Endothelial cell of umbilical vein (primary cell): ENCODE measurements at regions not wholly inside any gene's neighbourhood (a gene's known extent, or its start where the extent isn't known, plus 50 kb on each side); places are given as distances from the start of the nearest gene placed in this dataset.

Experiments
- BruUV-seq: library from RNA; stranded (reverse); fragments of 400-500 nt; replicated peaks from 2 replicates; lab custom pipeline; 2021; lab: Mats Ljungman, UMichigan
- CTCF ChIA-PET: fragments of 300-600, 350-600 bp; sonication (Branson Sonifier 250); formaldehyde crosslinking; loops from one replicate; lab custom pipeline; 2021; ENCODE audit warnings: antibody characterized with exemption, inconsistent platforms; lab: Charles Lee
- POLR2A ChIA-PET: fragments of 300-600, 350-600 bp; sonication (Branson Sonifier 250); formaldehyde crosslinking; loops from one replicate; lab custom pipeline; 2021; ENCODE audit warnings: antibody characterized with exemption, inconsistent platforms; lab: Charles Lee
- DNase-seq: peaks from one replicate; pipeline ENCODE4 v3.0.0-alpha.2; 2011; ENCODE audit warnings: low read depth, low spot score
- FAIRE-seq: peaks from 2 replicates; lab custom pipeline; 2011; peaks lifted over from hg19 to GRCh38; lab: Jason Lieb, UNC
- H2AFZ ChIP-seq: 2 replicates; pipeline ENCODE4 v1.6.0; 2012; ENCODE audit warnings: low read depth, low read length, control low read depth, inconsistent platforms
- H3K27ac ChIP-seq: 2 replicates; pipeline ENCODE4 v1.5.1; 2011; ENCODE audit warnings: low read depth, mild to moderate bottlenecking, control low read depth, low read length, moderate library complexity; ENCODE audit not compliant: insufficient read depth
- H3K27me3 ChIP-seq, 2 experiments: 2 replicates each; pipeline versions ENCODE4 v1.6.0 to v1.6.1; 2011; ENCODE audit warnings: low read length in 2 of 2, mixed read lengths in 1 of 2; ENCODE audit not compliant: control insufficient read depth in 2 of 2, insufficient read depth in 2 of 2
- H3K36me3 ChIP-seq, 2 experiments: 2 replicates in 1 of 2; 3 replicates in 1 of 2; pipeline ENCODE4 v1.5.1; 2011; ENCODE audit warnings: low read length in 2 of 2, mild to moderate bottlenecking in 1 of 2, moderate library complexity in 1 of 2; ENCODE audit not compliant: control insufficient read depth in 2 of 2, insufficient read depth in 2 of 2; ENCODE audit errors: extremely low read depth in 1 of 2
- H3K4me1 ChIP-seq: 3 replicates; pipeline ENCODE4 v1.5.1; 2011; ENCODE audit warnings: mild to moderate bottlenecking, low read length; ENCODE audit not compliant: control insufficient read depth, insufficient read depth; ENCODE audit errors: extremely low read depth
- H3K4me2 ChIP-seq: 2 replicates; pipeline ENCODE4 v1.6.1; 2011; ENCODE audit warnings: low read length, control low read depth, mixed read lengths; ENCODE audit not compliant: insufficient read depth
- H3K4me3 ChIP-seq, 3 experiments: fragments of 200-600 bp in 1 of 3; sonication (generic), shearing (Covaris generic) in 1 of 3; replicated peaks in 1 of 3; 2 replicates each; pipeline ENCODE4 v1.5.1; 2011 to 2016; ENCODE audit warnings: control low read depth in 3 of 3, low read length in 3 of 3, mild to moderate bottlenecking in 2 of 3, inconsistent platforms in 1 of 3, low read depth in 1 of 3, moderate library complexity in 1 of 3; ENCODE audit not compliant: insufficient read depth in 1 of 3
- H3K79me2 ChIP-seq: 2 replicates; pipeline ENCODE4 v1.6.0; 2012; ENCODE audit warnings: low read length, inconsistent platforms; ENCODE audit not compliant: control insufficient read depth, insufficient read depth
- H3K9ac ChIP-seq: replicated peaks from 2 replicates; pipeline ENCODE3; 2011; ENCODE audit warnings: low read length, control low read depth; ENCODE audit not compliant: insufficient read depth; ENCODE audit errors: extremely low read depth
- H3K9me1 ChIP-seq: replicated peaks from 3 replicates; pipeline ENCODE4 v1.6.0; 2011; ENCODE audit warnings: mild to moderate bottlenecking, low read length; ENCODE audit not compliant: control insufficient read depth, insufficient read depth; ENCODE audit errors: extremely low read depth
- H3K9me3 ChIP-seq: replicated peaks from 2 replicates; pipeline ENCODE4 v1.5.1; 2012; ENCODE audit warnings: low read length, inconsistent platforms; ENCODE audit not compliant: control insufficient read depth, insufficient read depth
- H4K20me1 ChIP-seq: replicated peaks from 2 replicates; pipeline ENCODE3; 2011; ENCODE audit warnings: mild to moderate bottlenecking, low read length; ENCODE audit not compliant: control insufficient read depth, insufficient read depth; ENCODE audit errors: extremely low read depth
- CTCF ChIP-seq, 2 donors: IDR thresholded peaks; 1 replicate in 1 of 2; 2 replicates in 1 of 2; pipeline ENCODE4 v1.5.1; 2011; ENCODE audit warnings: low read length in 2 of 2, mild to moderate bottlenecking in 2 of 2, moderate library complexity in 2 of 2, control low read depth in 1 of 2, inconsistent platforms in 1 of 2, low read depth in 1 of 2; ENCODE audit not compliant: insufficient read depth in 1 of 2; ENCODE audit errors: extremely low read depth in 1 of 2
- EZH2 ChIP-seq: IDR thresholded peaks from 2 replicates; pipeline ENCODE4 v1.6.1; 2012; ENCODE audit warnings: borderline replicate concordance, low read depth, mild to moderate bottlenecking, moderate library complexity, low read length, inconsistent platforms; ENCODE audit not compliant: severe bottlenecking
- FOS ChIP-seq: IDR thresholded peaks from 2 replicates; pipeline ENCODE4 v1.6.1; 2011; ENCODE audit warnings: mild to moderate bottlenecking, low read length, moderate library complexity, borderline replicate concordance; ENCODE audit not compliant: insufficient read depth
- GATA2 ChIP-seq: IDR thresholded peaks from 2 replicates; pipeline ENCODE4 v1.7.0; 2011; ENCODE audit warnings: low read depth, mild to moderate bottlenecking, moderate library complexity, mixed read lengths, low read length; ENCODE audit not compliant: insufficient read length, insufficient read depth
- JUN ChIP-seq: IDR thresholded peaks from 2 replicates; pipeline ENCODE4 v1.6.1; 2011; ENCODE audit warnings: borderline replicate concordance, low read depth; ENCODE audit not compliant: insufficient read length, insufficient read depth
- MAX ChIP-seq: IDR thresholded peaks from 2 replicates; pipeline ENCODE4 v1.6.1; 2011; ENCODE audit not compliant: insufficient read depth, insufficient read length
- MYC ChIP-seq: IDR thresholded peaks from one replicate; pipeline ENCODE4 v1.6.1; 2011; ENCODE audit warnings: mild to moderate bottlenecking, low read depth, low read length
- POLR2A ChIP-seq: IDR thresholded peaks from 2 replicates; pipeline ENCODE4 v1.6.1; 2012; ENCODE audit warnings: low read depth, mild to moderate bottlenecking, control low read depth, low read length
- POLR2AphosphoS5 ChIP-seq: IDR thresholded peaks from 2 replicates; pipeline ENCODE4 v1.6.1; 2012; ENCODE audit warnings: low read depth, mild to moderate bottlenecking, control low read depth, low read length, moderate library complexity; ENCODE audit not compliant: insufficient read depth
- dilution Hi-C: fragments of 300-500 bp; cut with MboI; formaldehyde crosslinking; loops from one replicate; pipeline ENCODE4 v1.15.0; 2019; ENCODE audit warnings: low sequenced_read_pairs; ENCODE audit not compliant: extremely low pct_ligation_motif_present
- intact Hi-C: fragments of 100-400 bp; cut with micrococcal nuclease; formaldehyde crosslinking; loops from one replicate; pipeline ENCODE4 v1.10.0; 2022

GRCh38 chr18:10329101-10329500, 125.3 kb upstream of the APCDD1 start:
- no peak overlapping the region for H3K4me3 ChIP-seq
- dilution Hi-C loops, result no loop called here
- H3K27me3 ChIP-seq, result peaks cover 2% of the 10 kb centered on the region in 2 experiments
- intact Hi-C loops, result no loop called here
- no peak overlapping the region for H3K9ac ChIP-seq
- ChIA-PET POLR2A (no interaction called here), CTCF (no interaction called here)
- no peaks in the 10 kb centered on the region for H4K20me1 ChIP-seq
- H3K9me3 ChIP-seq, result no peaks in the 10 kb centered on the region
- H3K4me1 ChIP-seq, result no peaks in the 10 kb centered on the region
- no peak overlapping the region for H3K27ac ChIP-seq
- no peaks in the 10 kb centered on the region for H3K79me2 ChIP-seq
- H3K4me2 ChIP-seq, result no peak overlapping the region
- no peak for DNase-seq
- H2AFZ ChIP-seq, result no peak overlapping the region
- BruUV-seq, result no TSS peak
- no peak for FAIRE-seq
- TF ChIP-seq POLR2AphosphoS5 (no peak), JUN (no peak), EZH2 (no peak), MAX (no peak), MYC (no peak), CTCF (IDR thresholded peaks at IDR 0.05; ENCODE audit: extremely low read depth in 1 of 2, insufficient read depth in 1 of 2, low read depth in 1 of 2, low read length in 2 of 2) (no peak), POLR2A (no peak), GATA2 (no peak), FOS (no peak)
- no peaks in the 10 kb centered on the region for H3K36me3 ChIP-seq
- H3K9me1 ChIP-seq, result no peaks in the 10 kb centered on the region
